ENCODE measurements at regions not wholly inside any gene's neighbourhood (a gene's known extent, or its start where the extent isn't known, plus 50 kb on each side); places are given as distances from the start of the nearest gene placed in this dataset.

- no peaks in the 10 kb centered on the region for H4K20me1 ChIP-seq (ENCODE audit: insufficient read depth)
- TF ChIP-seq EP300 (conservative IDR thresholded peaks at IDR 0.05; ENCODE audit: poor library complexity, severe bottlenecking): no peak
- no peak for TF ChIP-seq SMC3 (conservative IDR thresholded peaks at IDR 0.05; ENCODE audit: poor library complexity)
- TF ChIP-seq REST (IDR thresholded peaks at IDR 0.05; ENCODE audit: borderline replicate concordance): no peak
- TF ChIP-seq RAD21 (conservative IDR thresholded peaks at IDR 0.05): no peak
- TF ChIP-seq MXI1 (conservative IDR thresholded peaks at IDR 0.05; ENCODE audit: poor library complexity, severe bottlenecking): no peak
- no peak for TF ChIP-seq POLR2AphosphoS5 (IDR thresholded peaks at IDR 0.05)
- TF ChIP-seq CTCF (IDR thresholded peaks at IDR 0.05; ENCODE audit: poor library complexity, severe bottlenecking): no peak
- TF ChIP-seq TAF1 (IDR thresholded peaks at IDR 0.05; ENCODE audit: low read depth): no peak
- no peak for TF ChIP-seq EZH2 (IDR thresholded peaks at IDR 0.05; ENCODE audit: borderline replicate concordance, insufficient read depth, low read length, poor library complexity, severe bottlenecking)
- no peak overlapping the region for H3K9ac ChIP-seq (ENCODE audit: low read length)
- H2AFZ ChIP-seq (ENCODE audit: low read depth, low read length): no peak overlapping the region
- H3K9me2 ChIP-seq (ENCODE audit: insufficient read depth, low read length): no peaks in the 10 kb centered on the region
- no peaks in the 10 kb centered on the region for H3K36me3 ChIP-seq (ENCODE audit: insufficient read depth, low read length)
- no peak overlapping the region for H3K4me3 ChIP-seq (ENCODE audit: low read length)
- H3K27me3 ChIP-seq (ENCODE audit: insufficient read depth, low read depth, low read length): no peaks in the 10 kb centered on the region
- no peak overlapping the region for H3K4me2 ChIP-seq (ENCODE audit: low read length)
- no peak overlapping the region for H3K27ac ChIP-seq (ENCODE audit: low read length)
- no peaks in the 10 kb centered on the region for H3K79me2 ChIP-seq (replicated peaks; ENCODE audit: insufficient read depth, low read length)
- H3F3A ChIP-seq (ENCODE audit: insufficient read depth, low read length, poor library complexity, severe bottlenecking): no peaks in the 10 kb centered on the region
- no peaks in the 10 kb centered on the region for H3K9me3 ChIP-seq (ENCODE audit: low read length)
Measured at GRCh38 chr1:245031041-245031440, 123.7 kb upstream of the KIF26B start.

- Histone ChIP-seq H3K27ac (ENCODE audit: low read length) (no peak overlapping the region), H3K4me2 (ENCODE audit: low read length) (no peak overlapping the region), H3K9me2 (ENCODE audit: insufficient read depth, low read length) (no peaks in the 10 kb centered on the region), H3K9ac (ENCODE audit: low read length) (no peak overlapping the region), H2AFZ (ENCODE audit: low read depth, low read length) (no peak overlapping the region), H4K20me1 (ENCODE audit: insufficient read depth) (no peaks in the 10 kb centered on the region), H3F3A (ENCODE audit: insufficient read depth, low read length, poor library complexity, severe bottlenecking) (no peaks in the 10 kb centered on the region), H3K4me3 (ENCODE audit: low read length) (no peak overlapping the region), H3K79me2 (replicated peaks; ENCODE audit: insufficient read depth, low read length) (no peaks in the 10 kb centered on the region), H3K27me3 (ENCODE audit: insufficient read depth, low read depth, low read length) (no peaks in the 10 kb centered on the region), H3K9me3 (ENCODE audit: low read length) (no peaks in the 10 kb centered on the region), H3K36me3 (ENCODE audit: insufficient read depth, low read length) (no peaks in the 10 kb centered on the region)
- no peak for TF ChIP-seq RAD21 (conservative IDR thresholded peaks at IDR 0.05)
- TF ChIP-seq EZH2 (IDR thresholded peaks at IDR 0.05; ENCODE audit: borderline replicate concordance, insufficient read depth, low read length, poor library complexity, severe bottlenecking): no peak
- no peak for TF ChIP-seq MXI1 (conservative IDR thresholded peaks at IDR 0.05; ENCODE audit: poor library complexity, severe bottlenecking)
- TF ChIP-seq EP300 (conservative IDR thresholded peaks at IDR 0.05; ENCODE audit: poor library complexity, severe bottlenecking): no peak
- TF ChIP-seq POLR2AphosphoS5 (IDR thresholded peaks at IDR 0.05): no peak
- TF ChIP-seq REST (IDR thresholded peaks at IDR 0.05; ENCODE audit: borderline replicate concordance): no peak
- TF ChIP-seq SMC3 (conservative IDR thresholded peaks at IDR 0.05; ENCODE audit: poor library complexity): no peak
- TF ChIP-seq CTCF (IDR thresholded peaks at IDR 0.05; ENCODE audit: poor library complexity, severe bottlenecking): no peak
- TF ChIP-seq TAF1 (IDR thresholded peaks at IDR 0.05; ENCODE audit: low read depth): no peak
Measured at GRCh38 chr1:245026247-245026646, 128.5 kb upstream of the KIF26B start.

All from neural cell (in vitro differentiated cells).